ENCODE measurements at regions not wholly inside any gene's neighbourhood (a gene's known extent, or its start where the extent isn't known, plus 50 kb on each side); places are given as distances from the start of the nearest gene placed in this dataset.

GRCh38 chr2:151177756-151178155, 83.9 kb downstream of the RBM43 start:
- no peaks in the 10 kb centered on the region for H3K36me3 ChIP-seq (ENCODE audit: control insufficient read depth in 4 of 4, insufficient read depth in 3 of 4, low read depth in 1 of 4, low read length in 3 of 4)
- H3K4me1 ChIP-seq (ENCODE audit: control insufficient read depth in 4 of 4, insufficient read depth in 4 of 4, low read length in 3 of 4) = no peaks in the 10 kb centered on the region
- H3K27me3 ChIP-seq (ENCODE audit: control insufficient read depth in 4 of 4, insufficient read depth in 4 of 4, low read length in 3 of 4) = peaks cover 0 to 5% (median 0%) of the 10 kb centered on the region in 4 donors
- no peak for TF ChIP-seq ATF3 (IDR thresholded peaks at IDR 0.05)
- TF ChIP-seq NR2F2 (IDR thresholded peaks at IDR 0.05) = no peak
- no peak for TF ChIP-seq REST (IDR thresholded peaks at IDR 0.05)
- no peak for TF ChIP-seq FOXA2 (IDR thresholded peaks at IDR 0.05)
- TF ChIP-seq MAX (IDR thresholded peaks at IDR 0.05) = no peak
- no peak for TF ChIP-seq RAD21 (IDR thresholded peaks at IDR 0.05)
- no peak for TF ChIP-seq EGR1 (IDR thresholded peaks at IDR 0.05; ENCODE audit: low read depth in 2 of 2)
- TF ChIP-seq TAF1 (conservative IDR thresholded peaks at IDR 0.05) = no peak
- TF ChIP-seq RXRA (IDR thresholded peaks at IDR 0.05) = no peak
- TF ChIP-seq ZBTB33 (IDR thresholded peaks at IDR 0.05) = no peak
- TF ChIP-seq HNF4G (IDR thresholded peaks at IDR 0.05) = no peak
- TF ChIP-seq YY1 (IDR thresholded peaks at IDR 0.05) = no peak
- no peak for TF ChIP-seq JUND (IDR thresholded peaks at IDR 0.05)
- no peak for TF ChIP-seq HNF4A (conservative IDR thresholded peaks at IDR 0.05)
- no peak for TF ChIP-seq CTCF (IDR thresholded peaks at IDR 0.05; ENCODE audit: low read depth, low read length, missing input control)
- no peak for TF ChIP-seq GABPA (IDR thresholded peaks at IDR 0.05 in 1 of 2, conservative IDR thresholded peaks at IDR 0.05 in 1 of 2)
- no peak for TF ChIP-seq SP1 (IDR thresholded peaks at IDR 0.05)
- no peak overlapping the region for H3K4me3 ChIP-seq (ENCODE audit: low read depth in 1 of 3, low read length in 3 of 3)
- H3K9me3 ChIP-seq (ENCODE audit: control insufficient read depth in 4 of 4, low read length in 3 of 4) = no peaks in the 10 kb centered on the region
- H3K9ac ChIP-seq (ENCODE audit: low read depth in 1 of 2, low read length in 2 of 2) = no peak overlapping the region
- 94% methylated on average over 4 of the region's 4 CpGs for WGBS
- DNase-seq (ENCODE audit: low spot score) = no peak
- H3K27ac ChIP-seq (ENCODE audit: low read depth in 1 of 2, low read length in 2 of 2) = no peak overlapping the region

- 75% methylated on average over 3 of the region's 3 CpGs for WGBS
- TF ChIP-seq RXRA (IDR thresholded peaks at IDR 0.05) = no peak
- TF ChIP-seq MAX (IDR thresholded peaks at IDR 0.05) = no peak
- TF ChIP-seq FOXA1 (IDR thresholded peaks at IDR 0.05) = no peak
- TF ChIP-seq HNF4G (IDR thresholded peaks at IDR 0.05) = no peak
- TF ChIP-seq ZBTB33 (IDR thresholded peaks at IDR 0.05) = no peak
- no peaks in the 10 kb centered on the region for H3K9me3 ChIP-seq (ENCODE audit: control insufficient read depth in 4 of 4, low read length in 3 of 4)
- H3K9ac ChIP-seq (ENCODE audit: low read depth in 1 of 2, low read length in 2 of 2) = no peak overlapping the region
- no peak for DNase-seq (ENCODE audit: low spot score)
- no peak overlapping the region for H3K4me3 ChIP-seq (ENCODE audit: low read depth in 1 of 3, low read length in 3 of 3)
- H3K36me3 ChIP-seq (ENCODE audit: control insufficient read depth in 4 of 4, insufficient read depth in 3 of 4, low read depth in 1 of 4, low read length in 3 of 4) = no peaks in the 10 kb centered on the region
- H3K4me1 ChIP-seq (ENCODE audit: control insufficient read depth in 4 of 4, insufficient read depth in 4 of 4, low read length in 3 of 4) = no peaks in the 10 kb centered on the region
- H3K27me3 ChIP-seq (ENCODE audit: control insufficient read depth in 4 of 4, insufficient read depth in 4 of 4, low read length in 3 of 4) = peaks cover 0 to 5% (median 0%) of the 10 kb centered on the region in 4 donors
- H3K27ac ChIP-seq (ENCODE audit: low read depth in 1 of 2, low read length in 2 of 2) = no peak overlapping the region
These were observed 85.0 kb downstream of the RBM43 start for GRCh38 chr2:151176661-151177060.

All from liver (tissue), 8 donors.